OCI-LY1 (cell line): ENCODE measurements at regions not wholly inside any gene's neighbourhood (a gene's known extent, or its start where the extent isn't known, plus 50 kb on each side); places are given as distances from the start of the nearest gene placed in this dataset.

ENCODE experiments used
- H2AFZ ChIP-seq: fragments of 200-600 bp; sonication (generic), shearing (Covaris generic); 2 replicates; pipeline ENCODE4 v1.6.0; 2014; ENCODE audit warnings: antibody characterized with exemption, mild to moderate bottlenecking, low read length
- H3F3A ChIP-seq: fragments of 200-600 bp; sonication (generic), shearing (Covaris generic); 2 replicates; pipeline ENCODE4 v1.6.0; 2014; ENCODE audit warnings: mild to moderate bottlenecking, antibody characterized with exemption, low read length, moderate library complexity; ENCODE audit not compliant: insufficient read depth
- H3K27ac ChIP-seq: fragments of 200-600 bp; sonication (generic); 2 replicates; pipeline ENCODE4 v1.5.1; 2014; ENCODE audit warnings: low read length, mixed run types, mild to moderate bottlenecking, low read depth; ENCODE audit not compliant: poor library complexity, severe bottlenecking
- H3K27me3 ChIP-seq: fragments of 200-600 bp; sonication (generic); 2 replicates; pipeline ENCODE4 v1.6.0; 2014; ENCODE audit warnings: antibody characterized with exemption, mild to moderate bottlenecking, low read length, moderate library complexity; ENCODE audit not compliant: insufficient read depth
- H3K36me3 ChIP-seq: fragments of 200-600 bp; sonication (generic); 2 replicates; pipeline ENCODE4 v1.6.1; 2014; ENCODE audit warnings: mild to moderate bottlenecking, antibody characterized with exemption, low read length, moderate library complexity, mixed read lengths; ENCODE audit not compliant: insufficient read depth
- H3K4me1 ChIP-seq: fragments of 200-600 bp; sonication (generic); 2 replicates; pipeline ENCODE4 v1.5.1; 2014; ENCODE audit warnings: mild to moderate bottlenecking, low read length, moderate library complexity; ENCODE audit not compliant: insufficient read depth, severe bottlenecking
- H3K4me2 ChIP-seq: fragments of 200-600 bp; sonication (generic), shearing (Covaris generic); 2 replicates; pipeline ENCODE4 v1.6.1; 2014; ENCODE audit warnings: low read length
- H3K4me3 ChIP-seq: fragments of 200-600 bp; sonication (generic); 2 replicates; pipeline ENCODE4 v1.5.1; 2014; ENCODE audit warnings: low read length, low read depth, mild to moderate bottlenecking, mixed read lengths; ENCODE audit not compliant: poor library complexity, severe bottlenecking
- H3K79me2 ChIP-seq: fragments of 200-600 bp; shearing (Covaris generic); 2 replicates; pipeline ENCODE4 v1.6.1; 2016; ENCODE audit warnings: mixed run types, low read length, mixed read lengths; ENCODE audit not compliant: insufficient read depth
- H3K9ac ChIP-seq: fragments of 200-600 bp; sonication (generic), shearing (Covaris generic); 2 replicates; pipeline ENCODE4 v1.6.1; 2014; ENCODE audit warnings: mild to moderate bottlenecking, low read length, mixed read lengths
- H3K9me2 ChIP-seq: fragments of 200-600 bp; sonication (generic), shearing (Covaris generic); 2 replicates; pipeline ENCODE4 v1.6.1; 2014; ENCODE audit warnings: low read depth, mild to moderate bottlenecking, low read length, mixed read lengths
- H3K9me3 ChIP-seq: fragments of 200-600 bp; shearing (Covaris generic); 2 replicates; pipeline ENCODE4 v1.6.1; 2014; ENCODE audit warnings: low read length, mixed read lengths
- H4K20me1 ChIP-seq: fragments of 200-600 bp; sonication (generic), shearing (Covaris generic); 2 replicates; pipeline ENCODE4 v1.6.0; 2016; ENCODE audit warnings: mild to moderate bottlenecking, low read length; ENCODE audit not compliant: insufficient read depth
- CTCF ChIP-seq: fragments of 200-600 bp; sonication (generic), shearing (Covaris generic); IDR thresholded peaks from 2 replicates; pipeline ENCODE4 v1.5.1; 2017; ENCODE audit warnings: mild to moderate bottlenecking, antibody characterized with exemption, low read length, moderate library complexity, mixed read lengths
- EZH2 ChIP-seq: fragments of 200-600 bp; sonication (generic), shearing (Covaris generic); IDR thresholded peaks from 2 replicates; pipeline ENCODE4 v1.8.0; 2017; ENCODE audit warnings: borderline replicate concordance, mixed run types, mild to moderate bottlenecking, antibody characterized with exemption, low read length, moderate library complexity, mixed read lengths

GRCh38 chrX:28133763-28134162 is 152.5 kb upstream of the DCAF8L1 start:
- Histone ChIP-seq H4K20me1 (no peaks in the 10 kb centered on the region), H2AFZ (no peak overlapping the region), H3K9me2 (no peaks in the 10 kb centered on the region), H3K4me2 (no peak overlapping the region), H3K36me3 (no peaks in the 10 kb centered on the region), H3K27me3 (no peaks in the 10 kb centered on the region), H3K9me3 (no peaks in the 10 kb centered on the region), H3F3A (no peaks in the 10 kb centered on the region), H3K4me3 (no peak overlapping the region), H3K27ac (no peak overlapping the region), H3K4me1 (no peaks in the 10 kb centered on the region), H3K9ac (no peak overlapping the region), H3K79me2 (no peaks in the 10 kb centered on the region)
- TF ChIP-seq EZH2 (no peak), CTCF (no peak)

- Histone ChIP-seq H3K79me2 (no peaks in the 10 kb centered on the region), H4K20me1 (no peaks in the 10 kb centered on the region), H3F3A (no peaks in the 10 kb centered on the region), H3K9me2 (no peaks in the 10 kb centered on the region), H2AFZ (no peak overlapping the region), H3K4me1 (no peaks in the 10 kb centered on the region), H3K36me3 (no peaks in the 10 kb centered on the region), H3K4me3 (no peak overlapping the region), H3K9ac (no peak overlapping the region), H3K9me3 (no peaks in the 10 kb centered on the region), H3K27me3 (no peaks in the 10 kb centered on the region), H3K27ac (no peak overlapping the region), H3K4me2 (no peak overlapping the region)
- TF ChIP-seq CTCF (no peak), EZH2 (no peak)
Measured at GRCh38 chrX:28127662-28128061, 146.4 kb upstream of the DCAF8L1 start.

- Histone ChIP-seq H3K9me3 (no peaks in the 10 kb centered on the region), H2AFZ (no peak overlapping the region), H3K9ac (no peak overlapping the region), H3K4me2 (no peak overlapping the region), H3K36me3 (no peaks in the 10 kb centered on the region), H4K20me1 (no peaks in the 10 kb centered on the region), H3K9me2 (no peaks in the 10 kb centered on the region), H3K79me2 (no peaks in the 10 kb centered on the region), H3K27ac (no peak overlapping the region), H3F3A (no peaks in the 10 kb centered on the region), H3K4me1 (no peaks in the 10 kb centered on the region), H3K4me3 (no peak overlapping the region), H3K27me3 (no peaks in the 10 kb centered on the region)
- TF ChIP-seq EZH2 (no peak), CTCF (no peak)
Measured at GRCh38 chrX:28126886-28127285, 145.6 kb upstream of the DCAF8L1 start.
